M059J (cell line): ENCODE measurements at regions not wholly inside any gene's neighbourhood (a gene's known extent, or its start where the extent isn't known, plus 50 kb on each side); places are given as distances from the start of the nearest gene placed in this dataset.
"Not testable (repeated sequence)": the region's sequence is repeated elsewhere in the genome, so short reads cannot be mapped to it uniquely, and the experiment has no call there.

ENCODE experiments used
- DNase-seq: peaks from one replicate; pipeline ENCODE4 v3.0.0-alpha.2; 2012; ENCODE audit warnings: low read depth

DNA sequence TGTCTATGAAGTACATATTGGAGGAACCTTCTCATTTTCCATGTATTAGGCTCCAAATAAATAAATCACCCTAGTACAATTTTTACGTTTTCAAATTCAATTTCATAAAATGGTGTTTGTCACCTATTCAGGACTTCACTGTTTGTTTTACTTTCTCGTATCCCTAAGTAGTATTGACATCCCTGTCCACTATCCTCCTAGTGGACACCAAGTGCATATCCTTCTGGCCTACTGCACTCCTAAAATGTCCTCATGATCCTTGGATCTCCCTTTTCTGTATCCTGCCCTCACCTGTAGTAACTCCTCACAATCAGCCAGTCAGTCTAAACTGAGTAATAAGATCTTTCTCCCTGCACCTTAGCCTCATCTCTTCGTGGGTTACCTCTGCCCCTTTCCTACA is 539.9 kb downstream of the DMRTA1 start:
- no peak for DNase-seq

DNA sequence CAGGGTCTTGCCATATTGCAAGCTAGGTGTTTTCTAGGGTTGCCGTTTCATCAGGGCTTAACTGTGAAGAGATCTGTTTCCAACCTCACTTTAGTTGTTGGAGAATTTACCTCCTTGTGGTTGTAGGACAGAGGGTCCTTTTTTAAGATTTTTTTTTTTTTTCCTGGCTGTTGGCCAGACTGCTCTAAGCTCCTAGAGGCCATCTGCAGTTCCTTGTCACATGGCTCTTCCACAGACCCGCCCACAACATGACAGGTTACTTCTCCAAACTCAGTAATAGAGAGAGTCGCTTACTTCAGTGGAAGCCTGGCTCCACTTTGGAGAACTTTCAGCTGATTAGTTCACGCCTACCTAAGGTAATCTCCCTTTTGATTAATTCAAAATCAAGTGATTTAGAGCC is 543.7 kb downstream of the DMRTA1 start:
- DNase-seq, result no peak

DNA sequence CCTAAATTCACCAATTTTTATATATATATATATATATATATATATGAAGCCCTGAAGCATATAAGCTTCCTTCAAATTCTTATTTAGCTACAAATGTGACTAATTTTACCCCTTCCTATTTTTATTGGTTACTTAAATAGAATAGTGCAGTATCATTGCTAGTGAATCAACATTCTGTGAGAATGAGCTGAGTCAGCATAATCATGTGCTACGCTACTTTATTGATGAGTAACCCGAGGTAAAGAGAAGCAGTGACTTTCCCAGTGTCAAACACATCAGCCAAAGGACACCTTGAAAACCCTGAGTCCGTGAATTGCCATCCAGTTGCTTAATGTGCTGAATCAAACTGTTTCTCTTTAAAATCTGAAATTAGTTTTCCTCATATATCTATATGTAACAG is 546.2 kb downstream of the DMRTA1 start:
- DNase-seq, result no peak

DNA sequence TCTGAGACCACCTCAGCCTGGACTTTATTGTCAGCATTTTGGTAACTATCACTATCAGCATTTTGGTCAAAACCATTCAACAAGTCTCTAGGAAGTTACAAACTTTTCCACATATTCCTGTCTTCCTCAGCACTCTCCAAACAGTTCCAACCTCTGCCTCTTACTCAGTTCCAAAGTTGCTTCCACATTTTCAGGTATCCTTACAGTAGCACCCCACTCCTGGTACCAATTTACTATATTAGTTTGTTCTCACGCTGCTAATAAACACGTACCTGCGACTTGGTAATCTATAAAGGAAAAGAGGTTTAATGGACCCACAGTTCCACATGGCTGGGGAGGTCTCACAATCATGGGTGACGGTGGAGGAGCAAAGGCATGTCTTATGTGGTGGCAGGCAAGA is 551.3 kb downstream of the DMRTA1 start:
- no peak for DNase-seq

DNA sequence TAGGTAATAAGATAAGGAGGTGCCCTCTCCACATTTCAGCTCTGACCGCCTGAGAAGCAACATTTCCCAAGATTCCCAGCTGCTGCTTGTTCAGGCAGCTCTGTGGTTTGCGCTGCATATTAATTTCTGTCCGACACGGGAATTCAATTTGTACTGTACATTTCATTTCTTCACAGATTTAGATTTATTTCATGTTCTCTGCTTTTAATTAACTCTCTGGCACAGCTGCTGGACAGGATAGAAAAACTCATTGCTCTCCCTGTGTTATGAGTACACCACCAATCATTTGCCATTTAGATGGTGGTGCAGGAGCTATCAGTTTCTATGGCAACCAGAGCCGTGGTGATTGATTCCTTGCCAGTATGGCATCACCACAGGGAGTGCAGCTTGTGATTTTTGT is 558.5 kb downstream of the DMRTA1 start:
- peak; percentile 50 for DNase-seq

DNA sequence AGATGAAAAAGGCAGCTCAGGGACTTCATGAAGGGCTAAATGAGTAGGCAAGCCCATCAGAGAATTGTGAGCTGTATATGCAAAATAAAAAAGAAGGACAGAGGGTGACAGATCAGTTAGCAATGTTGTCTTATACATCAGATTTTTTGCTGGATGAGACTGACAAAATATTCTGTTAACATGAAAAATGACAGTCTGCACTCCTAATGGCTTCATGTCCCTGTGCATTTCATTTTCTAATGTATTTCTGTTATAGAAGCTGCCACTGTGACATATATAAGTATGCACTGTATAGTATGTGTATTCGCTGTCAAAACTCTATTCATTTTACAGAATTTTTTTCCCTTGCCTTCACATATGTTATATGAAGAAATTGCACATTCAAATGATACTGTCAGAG is 559.5 kb downstream of the DMRTA1 start:
- no peak for DNase-seq

DNA sequence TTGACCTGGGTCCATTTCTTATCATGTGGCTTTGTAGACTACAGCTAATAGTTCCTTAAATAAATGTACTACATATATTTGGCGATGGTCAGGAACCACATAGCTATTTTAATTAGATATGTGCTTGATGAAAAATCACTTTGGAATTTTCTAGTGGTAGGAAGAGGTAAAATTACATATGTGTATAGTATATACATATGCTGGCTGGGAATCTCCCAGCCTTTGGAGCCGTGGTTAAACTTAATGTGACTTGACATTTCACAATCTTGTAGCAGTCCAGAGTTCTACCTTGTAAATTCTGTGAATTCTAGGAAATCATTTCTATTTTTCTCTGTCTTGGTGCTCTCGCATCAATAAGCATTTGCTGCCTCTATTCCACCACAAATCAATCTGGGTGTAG is 565.0 kb downstream of the DMRTA1 start:
- DNase-seq, result peak; percentile 21

DNA sequence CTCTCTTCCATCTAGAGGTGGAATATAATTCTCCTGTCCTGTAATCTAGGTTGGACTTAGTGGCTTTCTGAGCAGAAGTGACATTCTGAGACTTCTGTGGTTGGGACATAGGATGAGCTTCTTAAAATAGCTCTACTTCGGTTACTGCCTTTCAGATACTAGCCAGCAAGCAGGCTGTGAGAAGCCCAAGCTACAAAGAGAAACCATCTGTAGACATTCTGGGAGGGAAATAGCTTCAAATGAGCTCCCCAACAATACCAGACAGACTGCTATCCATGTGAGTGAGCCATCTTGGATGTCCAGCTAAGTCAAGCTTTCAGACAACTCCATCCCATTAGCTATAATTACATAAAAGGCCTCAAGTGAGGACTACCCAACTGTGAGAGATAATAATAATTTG is 568.9 kb downstream of the DMRTA1 start:
- no peak for DNase-seq

DNA sequence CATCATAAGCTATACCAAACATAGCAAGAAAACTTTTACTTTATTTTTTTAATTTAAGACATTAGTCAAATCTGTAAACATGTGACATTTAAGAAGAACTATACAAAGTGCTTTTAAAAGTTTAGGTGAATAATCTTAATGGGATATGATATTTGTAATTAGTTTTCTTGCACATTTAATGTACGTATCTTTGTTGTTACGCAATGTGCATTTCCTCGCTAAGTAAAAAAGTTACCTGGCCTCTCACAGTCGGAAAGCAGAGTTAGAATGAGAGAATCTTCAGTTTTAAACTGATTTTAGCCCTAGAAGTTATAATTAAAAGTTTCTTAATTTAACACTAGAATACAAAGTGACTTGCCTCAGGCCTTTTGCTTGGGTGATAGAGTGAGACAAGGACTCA is 589.8 kb downstream of the DMRTA1 start:
- no peak for DNase-seq

DNA sequence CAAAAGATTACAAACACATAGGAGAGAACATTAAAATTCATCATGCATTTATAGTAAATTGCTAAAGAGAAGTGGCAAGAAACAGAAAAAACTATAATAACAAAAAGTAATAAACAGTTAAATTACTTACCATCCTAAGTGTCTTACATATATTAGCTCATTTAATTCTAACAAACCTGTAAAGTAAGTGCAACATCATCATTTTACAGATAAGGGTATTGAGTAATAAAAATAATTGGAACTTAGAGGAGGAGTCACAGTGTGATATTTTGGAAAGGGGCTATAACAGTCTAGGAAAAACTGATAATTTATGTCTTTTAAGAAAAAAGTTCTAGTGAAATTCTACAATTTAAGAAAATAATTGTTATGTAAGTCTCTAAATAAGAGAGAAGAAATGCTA is 592.8 kb downstream of the DMRTA1 start:
- no peak for DNase-seq

DNA sequence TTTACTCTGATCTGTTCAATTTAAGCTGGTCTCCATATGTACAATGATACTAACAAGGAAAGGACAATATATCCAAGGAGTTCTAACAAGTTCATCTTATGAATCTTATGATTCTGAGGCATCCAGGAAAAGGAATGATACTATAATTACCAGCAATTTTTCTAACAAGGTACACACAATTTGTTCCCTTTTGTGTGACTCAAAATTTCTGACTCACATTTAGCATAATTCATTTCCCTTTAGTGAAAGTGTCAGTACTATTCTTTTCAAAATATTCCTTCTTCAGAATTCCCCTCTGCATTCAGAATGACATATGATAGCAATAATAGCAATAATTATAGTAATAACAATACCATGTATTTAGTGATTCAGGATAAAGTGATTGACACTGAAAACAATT is 594.8 kb downstream of the DMRTA1 start:
- no peak for DNase-seq

DNA sequence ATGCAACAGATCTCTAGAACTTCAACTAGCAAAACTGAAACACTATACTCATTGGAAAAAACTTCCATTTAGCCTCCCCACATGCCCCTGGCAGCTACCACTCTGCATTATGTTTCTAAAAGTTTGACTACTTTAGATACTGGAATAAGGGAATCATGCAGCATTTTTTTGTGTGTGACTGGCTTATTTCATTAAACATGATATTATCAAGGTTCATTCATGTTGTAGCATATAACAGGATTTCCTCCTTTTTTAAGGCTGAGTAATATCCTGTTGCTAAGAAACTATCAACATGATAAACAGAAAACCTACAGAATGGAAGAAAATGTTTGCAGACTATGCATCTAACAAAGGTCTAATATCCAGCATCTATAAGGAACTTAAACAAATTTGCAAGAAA is 597.9 kb downstream of the DMRTA1 start:
- DNase-seq, result peak; percentile 62

DNA sequence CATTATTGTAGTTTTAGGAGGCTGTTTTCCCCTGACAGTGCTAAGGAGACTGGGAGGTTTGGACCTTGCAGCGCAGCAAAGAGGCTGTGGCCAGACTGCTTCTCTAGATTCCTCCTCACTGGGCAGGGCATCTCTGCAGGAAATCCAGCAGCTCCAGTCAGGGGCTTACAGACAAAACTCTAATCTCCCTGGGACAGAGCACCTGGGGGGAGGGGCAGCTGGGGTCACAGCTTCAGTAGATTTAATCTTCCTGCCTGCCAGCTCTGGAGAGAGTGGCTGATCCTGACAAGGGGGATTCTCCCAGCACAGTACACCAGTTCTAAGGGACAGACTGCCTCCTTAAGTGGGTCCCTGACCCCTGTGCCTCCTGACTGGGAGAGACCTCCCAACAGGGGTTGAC is 599.4 kb downstream of the DMRTA1 start:
- DNase-seq, result not testable (repeated sequence)

DNA sequence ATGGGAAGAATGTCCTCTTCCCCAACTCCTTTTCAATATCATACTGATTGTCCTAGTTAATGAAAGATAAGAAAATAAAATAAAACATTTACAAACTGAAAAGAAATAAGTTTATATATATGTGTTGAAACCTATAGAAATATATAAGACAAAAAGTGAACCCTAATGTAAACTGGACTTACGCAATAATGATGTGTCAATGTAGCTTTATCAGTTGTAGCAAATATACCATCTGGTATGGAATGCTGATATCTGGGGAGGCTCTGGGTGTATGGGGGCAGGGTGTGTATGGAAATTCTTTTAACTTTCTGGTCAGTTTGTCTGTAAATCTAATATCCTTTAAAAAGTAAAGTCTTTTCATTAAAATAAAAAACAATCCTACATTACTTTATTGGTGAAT is 603.9 kb downstream of the DMRTA1 start:
- no peak for DNase-seq

DNA sequence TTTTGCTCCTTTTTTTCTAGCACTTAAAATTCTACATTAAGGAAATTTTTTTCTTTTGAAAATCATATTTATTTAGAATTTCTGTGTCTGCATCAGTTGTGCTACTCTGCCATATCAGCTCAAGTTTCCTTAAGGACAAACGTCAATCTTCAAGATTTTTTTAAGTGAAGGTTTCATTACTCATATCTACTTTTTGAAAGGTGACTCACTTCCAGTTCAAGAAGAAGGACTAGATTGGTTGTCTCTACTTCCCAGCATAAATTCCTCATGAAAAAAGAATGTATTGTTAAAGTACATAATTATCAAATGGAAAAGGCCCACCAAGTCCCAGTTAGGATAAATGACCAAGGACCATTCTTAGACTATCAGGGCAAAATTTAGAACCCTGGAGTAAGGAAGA is 626.5 kb downstream of the DMRTA1 start:
- peak; percentile 73 for DNase-seq

DNA sequence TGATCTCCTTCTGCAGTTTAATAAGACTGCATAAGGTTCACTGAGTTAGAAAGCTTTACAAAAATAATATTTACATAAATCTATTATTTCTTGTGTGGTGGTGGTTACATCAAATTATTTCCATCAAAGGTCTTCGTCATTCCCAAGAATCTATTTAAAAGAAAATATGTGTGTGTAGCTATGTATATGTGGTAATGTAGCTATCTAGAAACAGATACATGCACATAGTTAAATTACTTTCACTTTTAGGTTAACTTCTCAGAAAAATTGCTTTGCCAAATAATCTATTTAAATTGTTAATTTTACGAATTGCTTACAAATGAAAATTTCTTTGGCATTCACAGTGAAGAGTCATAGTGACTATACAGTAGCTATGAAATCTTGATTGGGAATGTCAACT is 633.2 kb downstream of the DMRTA1 start:
- no peak for DNase-seq

DNA sequence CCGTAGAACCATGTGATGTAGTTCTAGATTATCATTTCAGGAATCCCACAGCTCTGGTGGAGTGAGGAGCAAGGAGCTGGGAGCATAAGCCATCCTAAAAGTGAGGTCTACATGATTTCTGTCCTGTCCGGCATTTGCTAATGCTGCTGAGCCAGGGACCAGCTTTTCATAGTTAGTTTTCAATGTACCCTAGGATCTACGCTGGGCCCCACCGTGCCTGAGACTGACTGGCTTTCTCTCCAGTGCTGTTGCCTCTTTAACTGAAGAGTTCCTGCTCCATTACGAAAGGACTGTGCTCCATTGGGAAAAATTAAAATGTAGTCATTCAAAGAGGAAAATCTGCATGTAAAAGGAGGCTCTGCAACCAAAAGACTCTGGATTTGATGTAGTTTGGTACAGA is 634.8 kb downstream of the DMRTA1 start:
- DNase-seq, result peak; percentile 28

DNA sequence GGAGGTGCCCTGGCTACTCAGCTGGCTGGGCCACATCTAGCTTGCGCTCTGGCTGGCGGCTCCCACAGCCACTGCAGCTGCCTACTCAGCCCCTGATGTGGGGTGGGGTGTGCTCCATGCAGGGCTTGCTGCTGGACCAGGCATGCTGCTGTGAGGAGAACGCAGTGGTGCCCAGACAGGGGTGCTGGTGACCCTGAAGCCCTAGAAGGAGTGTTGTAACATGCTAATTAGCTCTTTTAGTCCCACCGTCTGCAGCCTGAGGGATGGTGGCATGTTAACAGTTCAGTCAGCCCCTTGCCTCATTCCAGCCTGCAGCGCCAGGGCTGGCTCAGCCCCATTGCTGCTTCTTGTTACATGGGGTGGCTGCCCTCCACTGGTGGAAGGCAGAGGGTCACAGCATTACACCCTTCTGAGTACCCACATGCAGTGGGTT is 642.3 kb downstream of the DMRTA1 start:
- DNase-seq, result peak; percentile 76

DNA sequence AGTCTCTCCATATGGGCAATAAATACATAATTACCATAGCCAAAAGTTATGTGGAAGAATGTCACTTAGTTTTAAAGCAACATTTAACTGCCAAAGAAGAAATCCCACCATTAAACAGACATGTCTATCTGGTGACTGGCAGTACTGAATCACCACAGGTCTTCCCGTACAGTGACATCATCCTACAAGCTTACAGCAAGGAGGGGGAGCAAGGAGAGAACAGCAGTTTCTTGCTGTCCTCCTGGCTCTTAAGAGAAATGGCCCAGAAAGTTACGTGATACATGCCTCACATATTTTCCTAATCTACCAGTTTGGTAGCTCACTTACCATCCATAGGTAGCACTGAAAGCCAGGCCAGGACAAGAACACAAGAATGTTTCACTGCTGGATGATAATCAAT is 671.0 kb downstream of the DMRTA1 start:
- DNase-seq, result peak; percentile 85

DNA sequence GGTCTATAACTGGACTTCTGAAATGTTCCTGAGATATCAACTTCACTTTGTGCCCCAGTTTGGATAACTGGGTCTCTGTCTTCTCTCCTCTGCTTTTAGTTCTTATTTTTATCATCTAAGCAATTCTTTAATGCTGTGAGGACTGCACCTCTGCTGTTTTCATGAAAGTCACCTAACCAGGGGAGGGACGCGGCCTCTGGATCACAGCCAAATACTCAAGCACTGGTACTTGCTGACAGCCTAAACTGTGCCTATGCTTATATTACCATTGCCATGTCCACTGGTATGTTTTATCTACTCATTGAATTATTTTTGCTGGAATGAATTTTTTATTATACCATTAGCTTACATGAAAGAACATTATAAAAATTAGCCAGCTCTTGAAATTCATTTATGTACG is 674.0 kb downstream of the DMRTA1 start:
- DNase-seq, result no peak

DNA sequence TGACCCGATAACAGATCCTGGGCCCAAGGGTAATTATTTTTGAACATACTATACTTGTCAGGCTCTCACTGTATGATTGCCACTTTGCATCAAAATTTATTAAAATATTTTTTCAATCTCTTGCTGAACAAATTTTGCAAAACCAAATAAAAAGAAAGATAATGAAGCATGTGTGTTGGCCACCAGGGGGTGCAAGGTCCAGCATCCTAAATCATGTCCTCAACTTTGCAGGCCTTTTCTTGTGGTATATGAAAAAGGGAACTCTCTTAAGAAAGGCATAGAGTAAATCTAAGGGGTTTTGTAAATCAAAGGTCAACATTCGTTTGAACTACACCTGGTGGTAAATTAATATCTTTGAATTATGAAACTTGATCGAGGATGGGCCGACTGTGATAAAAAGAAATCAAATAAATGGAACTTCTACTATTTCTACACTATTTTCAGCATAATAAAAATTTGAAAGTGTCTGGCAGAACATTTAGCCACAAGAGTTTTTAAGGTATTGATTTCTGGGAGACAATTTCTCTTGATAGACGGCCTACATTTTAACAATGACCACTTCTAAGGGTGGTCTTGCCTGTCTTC is 676.5 kb downstream of the DMRTA1 start:
- DNase-seq, result peak; percentile 41

DNA sequence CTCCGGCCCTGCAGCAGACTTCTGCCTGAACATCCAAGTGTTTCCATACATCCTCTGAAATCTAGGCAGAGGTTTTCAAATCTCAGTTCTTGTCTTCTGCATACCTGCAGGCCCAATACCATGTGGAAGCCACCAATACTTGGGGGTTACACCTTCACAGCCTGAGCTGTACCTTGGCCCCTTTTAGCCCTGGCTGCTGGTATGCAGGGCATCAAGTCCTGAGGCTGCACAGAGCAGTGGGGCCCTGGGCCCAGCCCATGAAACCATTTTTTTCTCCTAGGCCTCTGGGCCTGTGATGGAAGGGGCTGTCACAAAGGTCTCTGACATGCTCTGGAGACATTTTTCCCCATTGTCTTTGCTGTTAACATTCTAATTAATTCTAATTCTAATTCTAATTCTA is 680.6 kb downstream of the ELAVL2 start:
- no peak for DNase-seq

DNA sequence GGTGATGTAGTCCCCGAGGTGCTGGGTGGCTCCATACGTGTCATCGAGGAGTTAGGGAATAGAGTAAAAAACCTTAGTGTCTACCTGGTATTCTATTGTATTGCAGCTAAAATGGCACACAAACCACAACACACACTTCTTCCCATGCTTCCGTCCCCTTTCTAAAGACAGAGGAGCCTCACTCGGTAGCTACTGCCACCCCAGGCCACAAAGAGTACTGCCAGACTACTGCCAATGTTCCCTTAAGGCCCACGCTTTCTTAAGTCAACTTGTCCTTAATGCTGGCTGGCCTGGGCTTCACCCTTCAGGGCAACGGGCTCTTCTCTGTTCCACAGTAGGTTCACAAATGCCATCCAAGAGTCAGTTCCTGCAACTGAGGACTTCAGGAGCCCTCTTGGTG is 673.0 kb downstream of the ELAVL2 start:
- peak; percentile 12 for DNase-seq

DNA sequence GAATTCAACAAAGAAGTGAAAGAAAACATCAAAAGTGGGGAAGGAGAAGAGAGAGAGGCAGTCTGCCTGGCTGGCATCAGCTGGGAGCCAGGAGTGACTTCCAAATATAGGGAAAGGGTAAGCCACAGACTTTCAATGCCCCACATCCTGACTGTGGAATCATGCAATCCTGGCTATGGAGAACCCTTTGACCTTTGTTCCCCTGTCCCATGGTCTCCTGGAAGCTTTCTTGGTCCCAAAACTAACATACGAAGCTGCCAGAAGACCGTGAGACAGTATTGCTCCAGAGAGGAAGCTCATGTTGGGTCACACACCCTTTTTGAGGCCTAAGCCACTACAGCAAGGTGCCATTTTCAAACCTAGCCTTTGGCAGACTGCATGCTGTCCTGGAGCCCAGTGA is 665.5 kb downstream of the ELAVL2 start:
- DNase-seq, result no peak
